ENCODE measurements at regions not wholly inside any gene's neighbourhood (a gene's known extent, or its start where the extent isn't known, plus 50 kb on each side); places are given as distances from the start of the nearest gene placed in this dataset.

DNA sequence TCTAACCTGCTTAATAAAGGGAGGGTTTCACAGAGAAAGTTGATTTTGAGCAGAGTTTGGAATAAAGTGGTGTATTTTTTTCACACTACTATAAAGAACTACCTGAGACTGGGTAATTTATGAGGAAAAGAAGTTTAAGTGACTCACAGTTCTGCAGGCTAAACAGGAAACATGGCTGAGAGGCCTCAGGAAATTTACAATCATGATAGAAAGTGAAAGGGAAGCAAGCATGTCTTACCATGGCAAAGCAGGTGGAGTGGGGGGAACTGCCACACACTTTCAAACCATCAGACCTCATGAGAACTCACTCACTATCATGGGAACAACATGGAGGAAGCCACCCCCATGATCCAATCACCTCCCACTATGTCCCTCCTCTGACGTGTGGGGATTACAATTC lies 546.7 kb downstream of the EPHA4 start:
- intact Hi-C loops (cut with DNase I) = no loop called here
- H3K4me3 ChIP-seq = no peak overlapping the region
- no peaks in the 10 kb centered on the region for H3K9me3 ChIP-seq
- H3K27ac ChIP-seq = no peak overlapping the region
- H3K27me3 ChIP-seq = no peaks in the 10 kb centered on the region
- no peaks in the 10 kb centered on the region for H3K36me3 ChIP-seq
- ATAC-seq (no peak), DNase-seq (no peak)
- peaks cover 0 to 7% (median 0%) of the 10 kb centered on the region in 9 donors for H3K4me1 ChIP-seq
- WGBS, 2 donors = 78 to 80% methylated on average over 1 of the region's 1 CpG
- TF ChIP-seq, protein P1, sequence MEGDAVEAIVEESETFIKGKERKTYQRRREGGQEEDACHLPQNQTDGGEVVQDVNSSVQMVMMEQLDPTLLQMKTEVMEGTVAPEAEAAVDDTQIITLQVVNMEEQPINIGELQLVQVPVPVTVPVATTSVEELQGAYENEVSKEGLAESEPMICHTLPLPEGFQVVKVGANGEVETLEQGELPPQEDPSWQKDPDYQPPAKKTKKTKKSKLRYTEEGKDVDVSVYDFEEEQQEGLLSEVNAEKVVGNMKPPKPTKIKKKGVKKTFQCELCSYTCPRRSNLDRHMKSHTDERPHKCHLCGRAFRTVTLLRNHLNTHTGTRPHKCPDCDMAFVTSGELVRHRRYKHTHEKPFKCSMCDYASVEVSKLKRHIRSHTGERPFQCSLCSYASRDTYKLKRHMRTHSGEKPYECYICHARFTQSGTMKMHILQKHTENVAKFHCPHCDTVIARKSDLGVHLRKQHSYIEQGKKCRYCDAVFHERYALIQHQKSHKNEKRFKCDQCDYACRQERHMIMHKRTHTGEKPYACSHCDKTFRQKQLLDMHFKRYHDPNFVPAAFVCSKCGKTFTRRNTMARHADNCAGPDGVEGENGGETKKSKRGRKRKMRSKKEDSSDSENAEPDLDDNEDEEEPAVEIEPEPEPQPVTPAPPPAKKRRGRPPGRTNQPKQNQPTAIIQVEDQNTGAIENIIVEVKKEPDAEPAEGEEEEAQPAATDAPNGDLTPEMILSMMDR (IDR thresholded peaks at IDR 0.05) = no peak

DNA sequence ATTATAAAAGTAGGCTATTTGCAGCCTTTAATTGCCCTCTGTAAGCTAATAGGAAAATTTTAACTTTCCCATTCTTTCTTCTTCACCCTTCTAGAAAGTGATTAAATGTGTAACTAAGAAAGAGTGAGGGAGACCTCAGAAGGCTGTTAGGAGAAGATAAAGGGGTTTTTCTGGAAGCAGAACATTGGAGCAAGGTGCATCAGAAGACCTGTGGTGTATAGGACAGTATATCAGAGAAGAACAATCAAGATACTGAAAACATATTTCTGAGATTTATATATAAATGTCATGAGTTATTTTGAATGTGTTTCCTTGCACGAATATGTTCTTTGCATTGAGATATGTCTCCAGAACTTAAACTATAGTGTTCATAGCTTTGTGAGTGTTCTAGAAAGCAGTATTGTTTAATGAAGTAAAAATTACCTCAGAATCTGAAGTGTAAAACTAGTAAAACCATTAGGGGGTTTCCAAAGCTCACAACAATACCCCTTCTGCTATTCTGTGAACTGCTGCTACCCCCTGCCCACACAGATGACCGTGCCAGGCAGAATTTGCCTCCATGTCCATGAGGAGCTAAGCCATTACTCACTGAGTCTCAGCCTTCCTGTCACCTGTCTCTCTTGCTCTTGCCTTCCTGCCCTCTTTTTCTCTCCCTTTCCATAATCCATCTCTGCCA lies 537.9 kb downstream of the EPHA4 start:
- H3K27ac ChIP-seq = no peak overlapping the region
- no peaks in the 10 kb centered on the region for H3K27me3 ChIP-seq
- H3K36me3 ChIP-seq = no peaks in the 10 kb centered on the region
- intact Hi-C loops (cut with DNase I) = no loop called here
- no peak for ATAC-seq
- TF ChIP-seq, protein P1 (IDR thresholded peaks at IDR 0.05) = no peak
- peaks cover 0 to 4% (median 0%) of the 10 kb centered on the region in 9 donors for H3K4me1 ChIP-seq
- no peak overlapping the region for H3K4me3 ChIP-seq
- peaks cover 0 to 4% (median 0%) of the 10 kb centered on the region in 11 donors for H3K9me3 ChIP-seq
- 87 to 92% methylated on average over 2 of the region's 2 CpGs for WGBS, 2 donors
- DNase-seq = no peak

DNA sequence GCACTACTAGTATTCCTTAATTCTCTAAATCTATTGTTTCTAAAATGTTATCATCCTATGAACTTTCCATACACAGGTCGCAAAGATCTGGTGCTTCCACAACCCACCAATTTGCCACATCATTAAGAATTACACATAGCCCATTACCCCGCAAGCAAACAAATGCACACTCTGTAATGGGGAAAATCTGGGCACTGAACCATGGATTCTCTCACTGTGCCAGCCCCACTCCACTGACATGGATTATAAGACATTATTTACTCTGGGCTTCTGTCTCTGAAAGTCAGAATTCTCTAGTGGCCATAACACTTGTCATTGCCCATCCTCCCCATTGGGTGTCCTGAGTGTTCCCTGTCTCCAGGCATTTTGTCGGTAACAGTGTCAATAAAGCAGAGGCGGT lies 537.1 kb downstream of the EPHA4 start:
- H3K27ac ChIP-seq = no peak overlapping the region
- TF ChIP-seq, protein P1 (IDR thresholded peaks at IDR 0.05) = no peak
- H3K9me3 ChIP-seq = peaks cover 0 to 4% (median 0%) of the 10 kb centered on the region in 11 donors
- 98% methylated on average over 4 of the region's 4 CpGs for WGBS, 2 donors
- no peaks in the 10 kb centered on the region for H3K27me3 ChIP-seq
- no peaks in the 10 kb centered on the region for H3K36me3 ChIP-seq
- no peak overlapping the region for H3K4me3 ChIP-seq
- intact Hi-C loops (cut with DNase I) = no loop called here
- ATAC-seq = no peak
- H3K4me1 ChIP-seq = peaks cover 0 to 4% (median 0%) of the 10 kb centered on the region in 9 donors
- no peak for DNase-seq

DNA sequence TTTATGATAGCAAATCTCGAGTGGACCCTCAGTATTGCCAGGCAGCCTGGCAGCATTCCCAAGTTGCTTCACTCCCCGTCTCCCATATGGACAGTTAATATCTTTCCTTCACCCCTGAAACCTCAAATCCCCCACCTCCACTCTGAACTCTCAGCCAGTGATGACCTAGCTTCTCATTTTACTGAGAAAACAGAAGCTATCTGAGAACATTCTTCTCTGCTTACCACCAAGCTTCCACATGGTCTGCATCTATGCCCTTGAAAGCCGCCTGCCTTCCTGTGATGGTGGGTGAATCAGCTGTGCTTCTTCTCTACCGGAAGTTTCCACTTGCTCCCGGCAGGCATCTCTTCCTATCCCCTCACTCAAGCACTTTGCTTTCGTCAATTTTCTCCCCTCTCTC lies 529.2 kb downstream of the EPHA4 start:
- 64 to 73% methylated on average over 6 of the region's 6 CpGs for WGBS, 2 donors
- TF ChIP-seq, protein P1 (IDR thresholded peaks at IDR 0.05) = no peak
- ATAC-seq (no peak), DNase-seq (no peak)
- H3K27me3 ChIP-seq = peaks cover 0 to 5% (median 0%) of the 10 kb centered on the region in 7 donors
- no peaks in the 10 kb centered on the region for H3K36me3 ChIP-seq
- H3K9me3 ChIP-seq = peaks cover 0 to 4% (median 0%) of the 10 kb centered on the region in 11 donors
- no peak overlapping the region for H3K27ac ChIP-seq
- no peak overlapping the region for H3K4me3 ChIP-seq
- no peaks in the 10 kb centered on the region for H3K4me1 ChIP-seq
- intact Hi-C loops (cut with DNase I) = no loop called here

Data from heart right ventricle (tissue), 16 donors.